Lower leg skin (tissue), 3 donors: ENCODE measurements at regions not wholly inside any gene's neighbourhood (a gene's known extent, or its start where the extent isn't known, plus 50 kb on each side); places are given as distances from the start of the nearest gene placed in this dataset.

ENCODE experiments used
- CTCF ChIP-seq, 3 donors: fragments of 450-650 bp; IDR thresholded peaks; one replicate each; pipeline ENCODE4 v1.5.1; 2016; ENCODE audit warnings: antibody characterized with exemption in 3 of 3, mild to moderate bottlenecking in 3 of 3, moderate library complexity in 2 of 3
- POLR2A ChIP-seq, 2 donors: fragments of 450-650 bp; IDR thresholded peaks; one replicate each; pipeline ENCODE4 v1.6.1; 2016 to 2017; ENCODE audit warnings: antibody characterized with exemption in 2 of 2, mild to moderate bottlenecking in 1 of 2, moderate library complexity in 1 of 2

- no peak for TF ChIP-seq POLR2A (IDR thresholded peaks at IDR 0.05)
- TF ChIP-seq CTCF (IDR thresholded peaks at IDR 0.05), result no peak
Measured at GRCh38 chr14:62181591-62181990, 419.4 kb downstream of the SNAPC1 start.
